SKM-1 treated with dmso at 0.1 percent for 144 hours (cell line): ENCODE measurements at regions not wholly inside any gene's neighbourhood (a gene's known extent, or its start where the extent isn't known, plus 50 kb on each side); places are given as distances from the start of the nearest gene placed in this dataset.

Source experiments
- DNase-seq: peaks from one replicate; lab custom pipeline; 2025; ENCODE audit not compliant: unreplicated experiment; lab: John Stamatoyannopoulos, UW

DNA sequence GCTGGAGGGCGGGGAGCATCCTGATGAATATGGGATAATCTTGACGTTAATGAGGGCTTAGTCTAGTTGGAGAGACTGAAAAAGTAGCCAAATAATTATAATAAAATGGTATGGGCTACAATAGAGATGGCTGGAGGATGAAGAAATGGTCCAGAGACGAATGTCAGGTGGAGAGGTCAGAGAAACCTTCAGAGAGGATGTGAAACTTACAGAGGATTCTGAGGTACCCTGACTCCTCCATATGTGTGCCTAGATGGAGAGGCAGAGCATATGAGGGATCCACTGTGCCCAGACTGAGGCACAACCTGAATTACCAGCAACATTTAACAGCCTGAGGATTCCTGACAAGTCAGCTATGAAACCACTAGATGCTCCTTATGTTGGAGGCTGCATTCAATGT lies 417.0 kb downstream of the ATP23 start:
- no peak for DNase-seq

DNA sequence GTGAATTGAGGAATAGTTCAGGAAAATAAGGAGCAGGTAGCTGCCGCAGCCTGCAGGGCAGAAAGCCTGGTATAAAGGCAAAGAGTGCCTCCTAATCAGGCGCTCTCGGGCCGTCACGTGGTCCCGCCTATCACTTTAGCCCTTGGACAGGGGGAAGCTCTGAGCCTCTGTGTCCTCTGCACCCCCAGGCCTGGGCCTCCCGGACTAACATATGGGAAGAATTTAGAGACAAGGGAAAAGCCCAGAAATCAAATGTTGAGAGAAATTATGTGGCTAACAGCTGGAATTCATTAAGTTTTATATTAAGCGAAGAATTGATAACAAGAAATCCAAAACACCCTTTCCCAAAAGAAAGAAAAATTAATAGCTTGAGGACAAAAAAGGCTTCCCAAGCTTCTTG lies 417.7 kb downstream of the ATP23 start:
- no peak for DNase-seq

DNA sequence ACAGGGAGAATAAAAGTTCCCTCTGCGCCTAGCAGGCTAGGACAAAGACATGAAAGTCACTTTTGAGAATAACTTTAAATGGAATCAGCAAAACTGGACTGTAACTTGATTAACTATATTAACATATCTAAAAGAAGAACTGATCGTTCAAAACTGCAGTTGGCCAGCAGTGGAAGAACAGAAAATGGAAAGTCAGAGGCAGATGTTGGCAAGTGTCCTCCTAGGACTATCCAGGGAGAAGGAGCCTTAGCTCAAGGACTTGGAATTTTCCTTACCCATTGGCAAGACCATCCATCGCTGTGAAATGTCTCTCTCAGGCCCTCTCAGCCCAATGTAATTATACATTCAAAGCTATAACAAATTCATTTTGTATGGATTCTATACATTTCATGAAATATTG lies 419.7 kb downstream of the ATP23 start:
- DNase-seq, result no peak

GRCh38 chr12:58363971-58364370 lies 422.6 kb downstream of the ATP23 start:
- DNase-seq, result no peak

- DNase-seq, result no peak
These were observed 423.2 kb downstream of the ATP23 start for GRCh38 chr12:58364389-58365086.

GRCh38 chr12:58365087-58365390 lies 423.7 kb downstream of the ATP23 start:
- DNase-seq, result no peak

GRCh38 chr12:58367041-58367440 lies 425.7 kb downstream of the ATP23 start:
- no peak for DNase-seq

DNA sequence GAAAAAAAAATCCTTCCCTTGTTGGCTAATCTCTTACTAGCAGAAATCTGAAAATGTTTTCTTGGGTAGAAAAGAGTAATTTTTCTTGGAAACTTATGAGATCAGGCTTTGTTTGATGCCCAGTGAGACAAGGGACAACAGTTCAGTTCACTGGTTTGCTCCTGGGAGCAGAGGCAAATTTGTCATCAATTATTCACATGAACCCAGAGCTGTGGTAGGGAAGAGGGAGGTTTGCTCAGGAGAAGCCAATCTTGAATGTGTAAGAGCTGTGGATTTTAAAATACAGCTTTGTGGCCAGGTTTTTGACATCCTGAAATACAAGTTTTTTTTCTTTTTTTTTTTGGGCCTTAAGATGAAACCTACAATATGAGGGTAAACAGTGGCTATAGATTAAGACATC lies 426.6 kb downstream of the ATP23 start:
- DNase-seq, result no peak

- no peak for DNase-seq
These were observed 428.2 kb downstream of the ATP23 start for GRCh38 chr12:58369576-58369975.

DNA sequence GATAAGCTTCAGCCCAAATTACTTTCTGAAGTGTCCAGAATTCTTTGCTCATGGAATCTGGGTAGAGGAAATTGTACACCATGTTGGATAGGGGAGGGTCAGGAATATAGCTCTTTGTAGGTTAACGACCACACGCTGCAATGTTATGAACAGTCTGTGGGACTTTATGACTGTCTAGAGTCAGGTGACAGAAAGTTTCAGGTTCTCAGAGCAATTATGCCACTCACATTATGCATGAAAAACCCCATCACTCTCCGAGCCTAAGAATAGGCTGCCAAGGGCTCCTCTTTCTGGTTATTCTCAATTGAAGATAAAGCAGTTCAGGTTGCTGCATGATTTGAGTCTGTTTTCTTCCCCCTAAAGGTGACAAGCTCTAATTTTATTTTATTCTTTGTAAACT lies 430.9 kb downstream of the ATP23 start:
- no peak for DNase-seq

- no peak for DNase-seq
These were observed 436.7 kb downstream of the ATP23 start for GRCh38 chr12:58378028-58378427.

DNA sequence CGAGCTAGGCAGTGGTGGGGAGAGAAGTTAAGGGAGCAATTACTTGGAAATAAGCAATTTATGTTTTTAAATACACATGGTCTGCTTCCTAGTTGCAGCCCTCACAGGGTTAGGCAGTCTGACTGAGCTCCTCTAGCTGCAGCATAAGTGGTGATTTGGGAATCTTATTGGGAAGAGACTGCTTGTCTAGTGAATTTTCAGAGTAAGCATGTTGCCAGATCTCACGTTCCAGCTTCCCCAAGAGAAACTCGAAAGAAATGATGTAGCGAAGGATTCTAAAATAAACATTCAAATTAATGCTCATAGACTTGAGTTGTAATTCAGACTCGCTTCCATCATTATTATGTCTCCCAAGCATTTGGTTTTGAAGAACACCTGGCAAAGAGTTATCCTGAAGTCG lies 440.2 kb downstream of the ATP23 start:
- DNase-seq, result no peak

GRCh38 chr12:58384196-58384595 lies 442.8 kb downstream of the ATP23 start:
- DNase-seq, result no peak

DNA sequence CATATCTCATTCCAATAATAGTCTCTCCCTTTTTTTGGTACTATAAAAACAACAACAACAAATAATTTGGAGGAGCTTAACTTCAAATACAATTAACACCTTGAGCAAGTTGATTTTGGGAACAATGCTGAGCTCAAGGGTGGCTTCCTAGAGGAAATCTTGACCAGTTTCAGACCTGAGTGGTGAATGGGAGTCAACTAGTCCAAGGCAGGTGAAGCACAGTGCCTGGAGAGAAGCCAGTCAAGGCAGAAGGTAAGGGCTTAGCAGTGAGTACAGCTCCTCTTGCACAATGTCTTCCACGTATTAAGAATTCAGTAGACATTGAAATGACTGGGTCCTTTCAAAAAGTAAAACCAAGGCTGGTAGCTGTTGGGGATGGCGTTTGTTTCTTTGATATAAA lies 444.8 kb downstream of the ATP23 start:
- DNase-seq, result no peak

GRCh38 chr12:58387199-58387598 lies 445.8 kb downstream of the ATP23 start:
- DNase-seq, result no peak

- DNase-seq, result no peak
These were observed 446.9 kb downstream of the ATP23 start for GRCh38 chr12:58388261-58388660.

DNA sequence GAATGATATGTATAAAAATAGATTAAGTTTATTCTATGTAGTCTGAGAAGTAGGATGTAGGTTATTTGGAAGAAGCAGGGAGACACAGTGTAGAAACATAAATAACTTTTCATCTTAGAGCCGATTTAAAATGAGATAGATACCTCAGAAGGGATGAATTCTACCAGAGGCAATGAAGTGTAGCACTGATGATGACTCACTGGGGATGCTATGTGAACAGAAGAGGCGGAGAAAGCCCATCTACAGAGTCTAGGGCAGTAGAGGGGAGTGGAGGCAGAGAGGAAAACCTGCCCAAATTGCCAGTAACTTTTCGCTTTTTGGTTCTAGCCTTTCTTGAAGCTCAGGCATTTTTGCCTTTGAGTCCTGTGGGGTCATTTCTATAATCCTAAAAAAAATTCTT lies 451.8 kb downstream of the ATP23 start:
- DNase-seq, result no peak

- no peak for DNase-seq
These were observed 453.7 kb downstream of the ATP23 start for GRCh38 chr12:58395056-58395455.

- no peak for DNase-seq
These were observed 454.1 kb downstream of the ATP23 start for GRCh38 chr12:58395470-58395869.

GRCh38 chr12:58396239-58396638 lies 454.9 kb downstream of the ATP23 start:
- DNase-seq, result no peak

DNA sequence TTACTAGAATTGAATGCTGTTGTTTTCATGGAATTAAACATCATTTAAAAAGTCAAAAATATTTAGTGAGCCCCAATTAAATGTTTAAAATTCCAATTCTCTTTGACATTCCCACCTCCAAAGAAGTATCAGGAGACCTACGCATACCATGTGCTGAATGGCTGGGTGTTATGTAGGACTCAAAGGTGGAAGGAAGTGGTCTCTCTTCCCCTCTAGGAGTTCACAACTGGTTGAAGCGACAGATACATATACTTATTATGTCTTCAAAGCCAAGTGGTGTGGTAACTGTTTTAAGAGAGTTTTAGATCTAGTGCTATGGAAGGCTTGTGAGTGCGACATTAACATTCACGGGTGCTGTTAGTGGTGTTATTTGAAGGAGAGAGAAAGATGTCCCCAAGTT lies 464.0 kb downstream of the ATP23 start:
- no peak for DNase-seq

DNA sequence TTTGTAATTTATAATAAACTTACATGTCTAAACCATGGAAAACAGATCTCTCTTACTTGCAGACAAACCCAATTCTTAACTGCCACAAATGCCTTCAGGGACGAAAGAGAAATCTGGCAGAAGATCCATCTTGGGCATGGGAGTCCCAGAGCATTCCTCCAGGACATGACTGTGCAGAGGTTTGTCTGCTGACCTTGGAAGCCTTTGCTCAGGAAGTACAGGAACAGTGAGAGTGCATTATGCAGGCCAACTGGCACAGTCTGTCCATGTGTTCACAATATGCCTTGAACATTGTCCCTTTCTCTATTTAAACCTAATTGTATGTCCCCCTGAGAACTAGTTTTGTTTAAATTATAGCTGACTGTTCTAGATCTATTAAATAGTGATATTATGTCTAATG lies 467.1 kb downstream of the ATP23 start:
- no peak for DNase-seq

DNA sequence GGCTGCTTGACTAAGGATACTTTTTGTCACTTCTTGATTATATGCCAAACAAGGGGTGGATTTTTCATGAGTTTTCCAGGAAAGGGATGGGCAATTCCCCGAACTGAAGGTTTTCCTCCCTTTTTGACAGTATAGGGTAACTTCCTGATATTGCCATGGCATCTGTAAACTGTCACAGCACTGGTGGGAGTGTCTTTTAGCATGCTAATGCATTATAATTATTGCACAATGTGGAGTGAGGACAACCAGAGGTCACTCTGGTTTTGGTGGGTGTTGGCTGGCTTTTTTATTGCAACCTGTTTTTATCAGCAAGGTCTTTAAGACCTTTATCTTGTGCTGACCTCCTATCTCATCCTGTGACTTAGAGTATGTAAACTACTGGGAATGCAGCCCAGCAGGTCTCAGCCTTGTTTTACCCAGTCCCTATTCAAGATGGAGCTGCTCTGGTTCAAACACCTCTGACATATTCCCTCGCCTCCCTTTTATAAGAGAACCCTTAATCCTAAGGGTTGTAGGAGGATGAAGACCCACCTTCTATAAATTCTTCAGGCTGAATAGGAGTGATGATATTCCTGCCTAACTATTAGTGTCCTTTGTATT lies 471.2 kb downstream of the ATP23 start:
- no peak for DNase-seq
